IMR-90 (cell line): ENCODE measurements at regions not wholly inside any gene's neighbourhood (a gene's known extent, or its start where the extent isn't known, plus 50 kb on each side); places are given as distances from the start of the nearest gene placed in this dataset.

ENCODE experiments used
- CTCF ChIP-seq: conservative IDR thresholded peaks from 2 replicates; pipeline ENCODE4 v1.5.1; 2012; ENCODE audit warnings: mild to moderate bottlenecking, low read depth, low read length, improper control_type of control experiment
- FOS ChIP-seq: fragments of 150-350 bp; IDR thresholded peaks from 2 replicates; pipeline ENCODE4 v1.6.1; 2016; ENCODE audit warnings: low read depth, low read length
- MAFK ChIP-seq: IDR thresholded peaks from 2 replicates; pipeline ENCODE4 v1.6.1; 2012; ENCODE audit warnings: low read depth, low read length, improper control_type of control experiment
- USF2 ChIP-seq: fragments of 150-350 bp; IDR thresholded peaks from 2 replicates; pipeline ENCODE4 v1.6.1; 2017; ENCODE audit warnings: mild to moderate bottlenecking, antibody characterized with exemption, low read length, low read depth

- TF ChIP-seq CTCF (no peak), USF2 (no peak), FOS (no peak), MAFK (no peak)
Measured at GRCh38 chr7:41893656-41894055, 190.8 kb upstream of the INHBA start.
